GM12874 (cell line): ENCODE measurements at regions not wholly inside any gene's neighbourhood (a gene's known extent, or its start where the extent isn't known, plus 50 kb on each side); places are given as distances from the start of the nearest gene placed in this dataset.

Source experiments
- CTCF ChIP-seq: IDR thresholded peaks from 2 replicates; pipeline ENCODE4 v1.5.1; 2011; ENCODE audit warnings: low read depth, mild to moderate bottlenecking, control low read depth, low read length, moderate library complexity; ENCODE audit not compliant: insufficient read depth

DNA sequence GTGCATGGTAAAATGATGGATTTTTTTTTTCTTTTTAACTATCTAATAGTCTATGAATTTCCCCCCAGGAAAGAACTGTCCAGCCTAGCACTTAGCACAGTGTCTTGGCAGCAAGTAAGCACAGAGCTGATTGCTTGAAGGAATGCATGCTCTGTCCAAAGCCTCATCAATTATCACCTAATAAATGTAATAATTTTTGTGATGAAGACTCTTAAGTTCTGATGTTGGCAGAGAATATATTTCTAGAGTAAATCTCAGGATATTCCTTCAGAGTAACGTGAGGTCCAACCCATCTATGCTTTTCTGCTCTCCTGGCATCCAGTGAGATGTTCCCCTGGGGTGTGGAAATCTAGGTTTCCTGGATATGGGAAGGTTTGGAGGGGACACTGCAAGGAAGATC lies 152.4 kb downstream of the TMX1 start:
- TF ChIP-seq CTCF = no peak

- TF ChIP-seq CTCF = no peak
These were observed 154.3 kb downstream of the TMX1 start for GRCh38 chr14:51394384-51394783.

- no peak for TF ChIP-seq CTCF
These were observed 154.8 kb downstream of the TMX1 start for GRCh38 chr14:51394804-51395203.

GRCh38 chr14:51395361-51395849 lies 155.4 kb downstream of the TMX1 start:
- TF ChIP-seq CTCF = no peak

DNA sequence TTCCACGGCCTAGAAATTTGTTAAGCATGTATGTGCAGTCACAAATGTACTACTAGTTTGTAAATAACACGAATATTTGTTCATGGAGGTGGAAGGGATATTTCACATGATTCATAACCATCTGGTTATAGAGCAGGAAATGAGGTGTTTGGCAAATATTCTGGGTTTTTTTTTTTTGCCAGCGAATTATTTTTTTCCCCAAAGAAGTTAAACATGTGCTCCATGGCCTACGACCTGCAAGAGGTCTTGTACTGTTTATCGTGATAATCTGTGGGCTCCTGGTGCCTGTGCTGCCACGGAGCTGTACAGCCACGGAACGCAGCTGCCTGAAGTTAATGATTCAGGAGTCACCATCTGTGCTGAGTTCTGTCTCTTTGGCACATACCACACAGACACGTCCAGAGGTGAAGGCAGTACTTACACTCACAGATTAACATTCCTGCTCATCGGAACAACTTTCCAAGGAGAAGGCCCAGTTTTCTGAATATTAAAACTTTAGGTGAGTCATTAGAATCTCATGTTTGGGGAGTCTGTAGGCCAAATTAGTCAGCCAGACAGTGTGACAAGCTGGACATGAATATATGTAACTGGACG lies 156.3 kb downstream of the TMX1 start:
- TF ChIP-seq CTCF = no peak

- no peak for TF ChIP-seq CTCF
These were observed 158.9 kb downstream of the TMX1 start for GRCh38 chr14:51398898-51399297.

GRCh38 chr14:51400139-51400538 lies 160.1 kb downstream of the TMX1 start:
- TF ChIP-seq CTCF = no peak
